OCI-LY1 (cell line): ENCODE measurements at regions not wholly inside any gene's neighbourhood (a gene's known extent, or its start where the extent isn't known, plus 50 kb on each side); places are given as distances from the start of the nearest gene placed in this dataset.

ENCODE experiments used
- H2AFZ ChIP-seq: fragments of 200-600 bp; sonication (generic), shearing (Covaris generic); 2 replicates; pipeline ENCODE4 v1.6.0; 2014; ENCODE audit warnings: antibody characterized with exemption, mild to moderate bottlenecking, low read length
- H3F3A ChIP-seq: fragments of 200-600 bp; sonication (generic), shearing (Covaris generic); 2 replicates; pipeline ENCODE4 v1.6.0; 2014; ENCODE audit warnings: mild to moderate bottlenecking, antibody characterized with exemption, low read length, moderate library complexity; ENCODE audit not compliant: insufficient read depth
- H3K27ac ChIP-seq: fragments of 200-600 bp; sonication (generic); 2 replicates; pipeline ENCODE4 v1.5.1; 2014; ENCODE audit warnings: low read length, mixed run types, mild to moderate bottlenecking, low read depth; ENCODE audit not compliant: poor library complexity, severe bottlenecking
- H3K27me3 ChIP-seq: fragments of 200-600 bp; sonication (generic); 2 replicates; pipeline ENCODE4 v1.6.0; 2014; ENCODE audit warnings: antibody characterized with exemption, mild to moderate bottlenecking, low read length, moderate library complexity; ENCODE audit not compliant: insufficient read depth
- H3K36me3 ChIP-seq: fragments of 200-600 bp; sonication (generic); 2 replicates; pipeline ENCODE4 v1.6.1; 2014; ENCODE audit warnings: mild to moderate bottlenecking, antibody characterized with exemption, low read length, moderate library complexity, mixed read lengths; ENCODE audit not compliant: insufficient read depth
- H3K4me1 ChIP-seq: fragments of 200-600 bp; sonication (generic); 2 replicates; pipeline ENCODE4 v1.5.1; 2014; ENCODE audit warnings: mild to moderate bottlenecking, low read length, moderate library complexity; ENCODE audit not compliant: insufficient read depth, severe bottlenecking
- H3K4me2 ChIP-seq: fragments of 200-600 bp; sonication (generic), shearing (Covaris generic); 2 replicates; pipeline ENCODE4 v1.6.1; 2014; ENCODE audit warnings: low read length
- H3K4me3 ChIP-seq: fragments of 200-600 bp; sonication (generic); 2 replicates; pipeline ENCODE4 v1.5.1; 2014; ENCODE audit warnings: low read length, low read depth, mild to moderate bottlenecking, mixed read lengths; ENCODE audit not compliant: poor library complexity, severe bottlenecking
- H3K79me2 ChIP-seq: fragments of 200-600 bp; shearing (Covaris generic); 2 replicates; pipeline ENCODE4 v1.6.1; 2016; ENCODE audit warnings: mixed run types, low read length, mixed read lengths; ENCODE audit not compliant: insufficient read depth
- H3K9ac ChIP-seq: fragments of 200-600 bp; sonication (generic), shearing (Covaris generic); 2 replicates; pipeline ENCODE4 v1.6.1; 2014; ENCODE audit warnings: mild to moderate bottlenecking, low read length, mixed read lengths
- H3K9me2 ChIP-seq: fragments of 200-600 bp; sonication (generic), shearing (Covaris generic); 2 replicates; pipeline ENCODE4 v1.6.1; 2014; ENCODE audit warnings: low read depth, mild to moderate bottlenecking, low read length, mixed read lengths
- H3K9me3 ChIP-seq: fragments of 200-600 bp; shearing (Covaris generic); 2 replicates; pipeline ENCODE4 v1.6.1; 2014; ENCODE audit warnings: low read length, mixed read lengths
- H4K20me1 ChIP-seq: fragments of 200-600 bp; sonication (generic), shearing (Covaris generic); 2 replicates; pipeline ENCODE4 v1.6.0; 2016; ENCODE audit warnings: mild to moderate bottlenecking, low read length; ENCODE audit not compliant: insufficient read depth
- EZH2 ChIP-seq: fragments of 200-600 bp; sonication (generic), shearing (Covaris generic); IDR thresholded peaks from 2 replicates; pipeline ENCODE4 v1.8.0; 2017; ENCODE audit warnings: borderline replicate concordance, mixed run types, mild to moderate bottlenecking, antibody characterized with exemption, low read length, moderate library complexity, mixed read lengths
- TF ChIP-seq, protein P1 (sequence below): fragments of 200-600 bp; sonication (generic), shearing (Covaris generic); IDR thresholded peaks from 2 replicates; pipeline ENCODE4 v1.5.1; 2017; ENCODE audit warnings: mild to moderate bottlenecking, antibody characterized with exemption, low read length, moderate library complexity, mixed read lengths

DNA sequence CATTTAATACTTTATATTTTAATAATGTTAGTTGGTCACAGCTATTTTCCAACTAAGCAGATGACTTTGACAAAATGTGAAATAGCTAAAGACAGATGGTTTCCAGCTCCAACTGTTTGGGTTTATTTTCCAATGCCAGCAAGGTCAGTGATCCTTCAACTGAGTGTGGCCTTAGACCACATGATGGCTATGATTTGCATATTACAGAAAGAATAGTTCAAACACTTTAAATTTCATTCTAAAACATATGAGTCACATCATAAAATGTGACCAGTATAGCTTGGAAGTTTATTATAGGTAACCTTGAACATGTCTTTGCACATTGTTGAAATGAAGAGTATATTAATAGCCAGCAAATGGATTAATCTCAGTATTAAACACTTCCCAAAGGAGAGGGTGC, 454.0 kb upstream of the C1orf87 start:
- Histone ChIP-seq H3K4me2 (no peak overlapping the region), H4K20me1 (no peaks in the 10 kb centered on the region), H3K4me1 (no peaks in the 10 kb centered on the region), H3K27me3 (no peaks in the 10 kb centered on the region), H3K9ac (no peak overlapping the region), H3K27ac (no peak overlapping the region), H3K9me2 (no peaks in the 10 kb centered on the region), H3K9me3 (no peaks in the 10 kb centered on the region), H2AFZ (no peak overlapping the region), H3K79me2 (no peaks in the 10 kb centered on the region), H3F3A (no peaks in the 10 kb centered on the region), H3K4me3 (no peak overlapping the region), H3K36me3 (no peaks in the 10 kb centered on the region)
- TF ChIP-seq EZH2, result no peak
- TF ChIP-seq, protein P1, sequence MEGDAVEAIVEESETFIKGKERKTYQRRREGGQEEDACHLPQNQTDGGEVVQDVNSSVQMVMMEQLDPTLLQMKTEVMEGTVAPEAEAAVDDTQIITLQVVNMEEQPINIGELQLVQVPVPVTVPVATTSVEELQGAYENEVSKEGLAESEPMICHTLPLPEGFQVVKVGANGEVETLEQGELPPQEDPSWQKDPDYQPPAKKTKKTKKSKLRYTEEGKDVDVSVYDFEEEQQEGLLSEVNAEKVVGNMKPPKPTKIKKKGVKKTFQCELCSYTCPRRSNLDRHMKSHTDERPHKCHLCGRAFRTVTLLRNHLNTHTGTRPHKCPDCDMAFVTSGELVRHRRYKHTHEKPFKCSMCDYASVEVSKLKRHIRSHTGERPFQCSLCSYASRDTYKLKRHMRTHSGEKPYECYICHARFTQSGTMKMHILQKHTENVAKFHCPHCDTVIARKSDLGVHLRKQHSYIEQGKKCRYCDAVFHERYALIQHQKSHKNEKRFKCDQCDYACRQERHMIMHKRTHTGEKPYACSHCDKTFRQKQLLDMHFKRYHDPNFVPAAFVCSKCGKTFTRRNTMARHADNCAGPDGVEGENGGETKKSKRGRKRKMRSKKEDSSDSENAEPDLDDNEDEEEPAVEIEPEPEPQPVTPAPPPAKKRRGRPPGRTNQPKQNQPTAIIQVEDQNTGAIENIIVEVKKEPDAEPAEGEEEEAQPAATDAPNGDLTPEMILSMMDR, result no peak

DNA sequence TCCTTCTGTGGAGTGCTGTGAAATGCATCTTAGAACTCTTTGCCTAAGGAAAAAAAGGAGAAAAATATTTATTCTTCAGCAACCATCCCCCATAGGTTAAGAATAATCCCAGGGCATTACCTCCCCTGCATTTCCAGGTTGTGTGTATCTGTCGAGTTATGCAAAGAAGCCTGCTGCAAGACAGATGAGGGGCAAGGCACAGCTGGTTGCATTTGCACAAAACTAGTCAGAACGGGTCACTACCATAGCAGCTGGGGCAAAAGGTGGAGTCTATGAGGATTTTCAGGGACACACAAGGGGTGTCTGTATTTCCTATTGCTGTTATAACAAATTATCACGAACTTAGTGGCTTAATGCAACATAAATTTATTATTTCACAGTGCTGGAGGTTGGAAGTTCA, 443.4 kb upstream of the C1orf87 start:
- no peak for TF ChIP-seq EZH2
- TF ChIP-seq, protein P1, result no peak
- Histone ChIP-seq H3F3A (no peaks in the 10 kb centered on the region), H3K79me2 (no peaks in the 10 kb centered on the region)

DNA sequence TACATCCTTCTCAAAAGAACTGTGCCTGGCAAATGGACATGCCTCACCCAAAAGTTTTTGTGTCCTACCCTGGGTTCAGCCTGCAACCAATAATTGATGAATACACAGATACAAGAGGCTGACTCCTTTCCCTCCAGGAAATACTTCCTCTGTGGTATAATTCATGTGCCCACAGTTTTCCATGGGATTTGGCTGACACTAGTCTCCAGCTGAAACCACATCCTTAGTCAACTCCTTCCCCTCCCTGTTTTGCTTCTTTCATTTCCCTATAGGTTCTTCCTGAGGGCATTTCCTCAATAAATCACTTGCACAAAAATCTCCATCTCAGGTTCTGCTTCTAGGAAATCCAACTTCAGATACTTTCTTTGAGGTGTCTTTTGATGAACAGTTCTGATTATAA, 436.6 kb upstream of the C1orf87 start:
- no peak overlapping the region for H3K9ac ChIP-seq
- H3K4me2 ChIP-seq, result no peak overlapping the region
- H3K79me2 ChIP-seq, result no peaks in the 10 kb centered on the region
- no peak for TF ChIP-seq EZH2
- TF ChIP-seq, protein P1, result no peak
- H3K27me3 ChIP-seq, result no peaks in the 10 kb centered on the region
- no peaks in the 10 kb centered on the region for H3F3A ChIP-seq
- H3K4me3 ChIP-seq, result no peak overlapping the region
- no peak overlapping the region for H2AFZ ChIP-seq
- H3K27ac ChIP-seq, result no peak overlapping the region
- no peaks in the 10 kb centered on the region for H3K4me1 ChIP-seq
- no peaks in the 10 kb centered on the region for H4K20me1 ChIP-seq
- no peaks in the 10 kb centered on the region for H3K9me2 ChIP-seq
- no peaks in the 10 kb centered on the region for H3K36me3 ChIP-seq
- no peaks in the 10 kb centered on the region for H3K9me3 ChIP-seq

More for the DNA sequence above, 443.4 kb upstream of the C1orf87 start:
- Histone ChIP-seq H3K9me3 (no peaks in the 10 kb centered on the region), H3K27ac (no peak overlapping the region), H3K9me2 (no peaks in the 10 kb centered on the region), H3K4me1 (no peaks in the 10 kb centered on the region), H3K27me3 (no peaks in the 10 kb centered on the region), H3K4me2 (no peak overlapping the region), H3K36me3 (no peaks in the 10 kb centered on the region), H4K20me1 (no peaks in the 10 kb centered on the region), H2AFZ (no peak overlapping the region), H3K4me3 (no peak overlapping the region), H3K9ac (no peak overlapping the region)
